HEK293 (cell line): ENCODE measurements at regions not wholly inside any gene's neighbourhood (a gene's known extent, or its start where the extent isn't known, plus 50 kb on each side); places are given as distances from the start of the nearest gene placed in this dataset.
A peak's percentile ranks its signal among the peaks of the same experiment; 100 is the strongest.

ENCODE experiments used
- CTCF ChIA-PET: fragments of 350-600 bp; formaldehyde crosslinking; extraction: SDS; loops from one replicate; lab custom pipeline; 2021; ENCODE audit warnings: antibody characterized with exemption; lab: Yijun Ruan, JAX
- POLR2A ChIA-PET: fragments of 300-600 bp; formaldehyde crosslinking; extraction: SDS; loops from one replicate; lab custom pipeline; 2020; ENCODE audit warnings: antibody characterized with exemption, inconsistent platforms; lab: Yijun Ruan, JAX
- H3K27ac ChIP-seq: fragments of 200-500 bp; sonication (Bioruptor generic); 2 replicates; pipeline ENCODE4 v1.5.1; 2014; ENCODE audit warnings: low read depth, low read length, control low read depth, inconsistent platforms; ENCODE audit errors: extremely low read depth
- H3K36me3 ChIP-seq, 2 experiments: fragments of 200-500 bp in 1 of 2; sonication (Bioruptor generic) in 1 of 2; 1 replicate in 1 of 2; 2 replicates in 1 of 2; pipeline ENCODE4 v1.5.1; 2014 to 2017; ENCODE audit warnings: inconsistent platforms in 2 of 2, low read length in 2 of 2; ENCODE audit not compliant: control insufficient read depth in 2 of 2, insufficient read depth in 1 of 2
- H3K4me1 ChIP-seq: fragments of 200-500 bp; sonication (Bioruptor generic); 2 replicates; pipeline ENCODE4 v1.5.1; 2014; ENCODE audit warnings: mild to moderate bottlenecking, low read length, inconsistent platforms; ENCODE audit not compliant: control insufficient read depth, insufficient read depth
- H3K4me3 ChIP-seq: 2 replicates; pipeline ENCODE4 v1.5.1; 2011; ENCODE audit warnings: low read depth, mild to moderate bottlenecking, control low read depth, low read length, moderate library complexity
- H3K9me3 ChIP-seq: fragments of 200-500 bp; sonication (Bioruptor generic); 2 replicates; pipeline ENCODE4 v1.5.1; 2014; ENCODE audit warnings: low read depth, low read length, inconsistent platforms; ENCODE audit not compliant: control insufficient read depth, insufficient read depth
- BCL11A ChIP-seq: fragments of 450-650 bp; formaldehyde crosslinking; IDR thresholded peaks from 2 replicates; pipeline ENCODE4 v1.5.1; 2016; ENCODE audit warnings: low read depth, missing biosample characterization, missing genetic modification characterization
- GLIS1 ChIP-seq: fragments of 450-650 bp; formaldehyde crosslinking; IDR thresholded peaks from 2 replicates; pipeline ENCODE4 v1.5.1; 2016; ENCODE audit warnings: missing biosample characterization, missing genetic modification characterization
- KLF7 ChIP-seq: fragments of 450-650 bp; formaldehyde crosslinking; IDR thresholded peaks from 2 replicates; pipeline ENCODE4 v1.5.1; 2016; ENCODE audit warnings: missing biosample characterization, missing genetic modification characterization, borderline replicate concordance
- KLF9 ChIP-seq: fragments of 450-650 bp; formaldehyde crosslinking; IDR thresholded peaks from 2 replicates; pipeline ENCODE4 v1.5.1; 2016; ENCODE audit warnings: missing biosample characterization, missing genetic modification characterization, low read depth
- PRDM6 ChIP-seq: fragments of 450-650 bp; formaldehyde crosslinking; IDR thresholded peaks from 2 replicates; pipeline ENCODE4 v1.5.1; 2017; ENCODE audit warnings: missing biosample characterization, missing genetic modification characterization
- WT1 ChIP-seq: fragments of 450-650 bp; formaldehyde crosslinking; IDR thresholded peaks from 2 replicates; pipeline ENCODE4 v1.5.1; 2016; ENCODE audit warnings: missing biosample characterization, missing genetic modification characterization
- YY1 ChIP-seq: fragments of 450-650 bp; formaldehyde crosslinking; IDR thresholded peaks from 2 replicates; pipeline ENCODE4 v1.5.1; 2018; ENCODE audit warnings: missing biosample characterization, missing genetic modification characterization
- ZIC2 ChIP-seq: fragments of 450-650 bp; formaldehyde crosslinking; IDR thresholded peaks from 2 replicates; pipeline ENCODE4 v1.5.1; 2016; ENCODE audit warnings: missing biosample characterization, missing genetic modification characterization
- ZNF10 ChIP-seq: fragments of 450-650 bp; formaldehyde crosslinking; IDR thresholded peaks from 2 replicates; pipeline ENCODE4 v1.5.1; 2017; ENCODE audit warnings: missing biosample characterization, missing genetic modification characterization
- ZNF114 ChIP-seq: fragments of 450-650 bp; formaldehyde crosslinking; IDR thresholded peaks from 2 replicates; pipeline ENCODE4 v1.5.0; 2017; ENCODE audit warnings: missing biosample characterization, missing genetic modification characterization
- ZNF121 ChIP-seq: fragments of 450-650 bp; formaldehyde crosslinking; IDR thresholded peaks from 2 replicates; pipeline ENCODE4 v1.5.1; 2016; ENCODE audit warnings: missing biosample characterization, missing genetic modification characterization
- ZNF138 ChIP-seq: fragments of 450-650 bp; formaldehyde crosslinking; IDR thresholded peaks from 2 replicates; pipeline ENCODE4 v1.5.1; 2016; ENCODE audit warnings: missing biosample characterization, missing genetic modification characterization, borderline replicate concordance
- ZNF140 ChIP-seq: fragments of 450-650 bp; formaldehyde crosslinking; IDR thresholded peaks from 2 replicates; pipeline ENCODE4 v1.5.1; 2016; ENCODE audit warnings: missing biosample characterization, missing genetic modification characterization
- ZNF2 ChIP-seq: fragments of 450-650 bp; formaldehyde crosslinking; IDR thresholded peaks from 2 replicates; pipeline ENCODE4 v1.5.1; 2016; ENCODE audit warnings: missing biosample characterization, missing genetic modification characterization
- ZNF214 ChIP-seq: fragments of 450-650 bp; formaldehyde crosslinking; IDR thresholded peaks from 2 replicates; pipeline ENCODE4 v1.5.1; 2017; ENCODE audit warnings: missing biosample characterization, mild to moderate bottlenecking, missing genetic modification characterization, borderline replicate concordance
- ZNF24 ChIP-seq: fragments of 450-650 bp; formaldehyde crosslinking; IDR thresholded peaks from 2 replicates; pipeline ENCODE4 v1.5.1; 2016; ENCODE audit warnings: missing biosample characterization, missing genetic modification characterization
- ZNF274 ChIP-seq, 2 experiments: fragments of 200-500 bp in 1 of 2; fragments of 450-650 bp in 1 of 2; sonication (Bioruptor generic) in 1 of 2; formaldehyde crosslinking in 1 of 2; IDR thresholded peaks; 2 replicates each; pipeline versions ENCODE4 v1.5.1 to v1.6.1; 2014 to 2016; ENCODE audit warnings: borderline replicate concordance in 1 of 2, inconsistent platforms in 1 of 2, low read length in 1 of 2, missing biosample characterization in 1 of 2, missing genetic modification characterization in 1 of 2
- ZNF292 ChIP-seq: fragments of 450-650 bp; formaldehyde crosslinking; IDR thresholded peaks from 2 replicates; pipeline ENCODE4 v1.5.1; 2016; ENCODE audit warnings: low read depth, missing biosample characterization, missing genetic modification characterization, borderline replicate concordance
- ZNF366 ChIP-seq: fragments of 450-650 bp; formaldehyde crosslinking; conservative IDR thresholded peaks from 2 replicates; pipeline ENCODE4 v1.5.1; 2016; ENCODE audit warnings: missing biosample characterization, missing genetic modification characterization
- ZNF404 ChIP-seq: fragments of 450-650 bp; formaldehyde crosslinking; IDR thresholded peaks from 2 replicates; pipeline ENCODE4 v1.5.1; 2017; ENCODE audit warnings: missing biosample characterization, missing genetic modification characterization
- ZNF48 ChIP-seq: fragments of 450-650 bp; formaldehyde crosslinking; IDR thresholded peaks from 2 replicates; pipeline ENCODE4 v1.5.1; 2016; ENCODE audit warnings: missing biosample characterization, missing genetic modification characterization
- ZNF514 ChIP-seq: fragments of 450-650 bp; formaldehyde crosslinking; IDR thresholded peaks from 2 replicates; pipeline ENCODE4 v1.5.1; 2016; ENCODE audit warnings: missing biosample characterization, missing genetic modification characterization
- ZNF558 ChIP-seq: fragments of 450-650 bp; formaldehyde crosslinking; IDR thresholded peaks from 2 replicates; pipeline ENCODE4 v1.5.1; 2016; ENCODE audit warnings: missing biosample characterization, missing genetic modification characterization
- ZNF580 ChIP-seq: fragments of 450-650 bp; formaldehyde crosslinking; IDR thresholded peaks from 2 replicates; pipeline ENCODE4 v1.5.1; 2016; ENCODE audit warnings: missing biosample characterization, missing genetic modification characterization
- ZNF596 ChIP-seq: fragments of 450-650 bp; IDR thresholded peaks from 2 replicates; pipeline ENCODE4 v1.5.0; 2018; ENCODE audit warnings: missing biosample characterization, mild to moderate bottlenecking, missing genetic modification characterization, moderate library complexity
- ZNF629 ChIP-seq: fragments of 450-650 bp; formaldehyde crosslinking; IDR thresholded peaks from 2 replicates; pipeline ENCODE4 v1.5.1; 2017; ENCODE audit warnings: missing biosample characterization, missing genetic modification characterization
- ZNF707 ChIP-seq: fragments of 450-650 bp; formaldehyde crosslinking; IDR thresholded peaks from 2 replicates; pipeline ENCODE4 v1.5.1; 2016; ENCODE audit warnings: missing biosample characterization, missing genetic modification characterization
- ZSCAN30 ChIP-seq: fragments of 450-650 bp; IDR thresholded peaks from 2 replicates; pipeline ENCODE4 v1.5.1; 2018; ENCODE audit warnings: missing biosample characterization, mild to moderate bottlenecking, missing genetic modification characterization, moderate library complexity
- ZXDB ChIP-seq: fragments of 450-650 bp; formaldehyde crosslinking; IDR thresholded peaks from 2 replicates; pipeline ENCODE4 v1.5.1; 2016; ENCODE audit warnings: missing biosample characterization, missing genetic modification characterization
- TF ChIP-seq, protein P1 (sequence below): fragments of 450-650 bp; formaldehyde crosslinking; IDR thresholded peaks from 2 replicates; pipeline ENCODE4 v1.5.1; 2016; ENCODE audit warnings: missing biosample characterization, missing genetic modification characterization
- TF ChIP-seq, protein P2 (sequence below): fragments of 450-650 bp; formaldehyde crosslinking; IDR thresholded peaks from 2 replicates; pipeline ENCODE4 v1.5.1; 2017; ENCODE audit warnings: missing biosample characterization, missing genetic modification characterization

DNA sequence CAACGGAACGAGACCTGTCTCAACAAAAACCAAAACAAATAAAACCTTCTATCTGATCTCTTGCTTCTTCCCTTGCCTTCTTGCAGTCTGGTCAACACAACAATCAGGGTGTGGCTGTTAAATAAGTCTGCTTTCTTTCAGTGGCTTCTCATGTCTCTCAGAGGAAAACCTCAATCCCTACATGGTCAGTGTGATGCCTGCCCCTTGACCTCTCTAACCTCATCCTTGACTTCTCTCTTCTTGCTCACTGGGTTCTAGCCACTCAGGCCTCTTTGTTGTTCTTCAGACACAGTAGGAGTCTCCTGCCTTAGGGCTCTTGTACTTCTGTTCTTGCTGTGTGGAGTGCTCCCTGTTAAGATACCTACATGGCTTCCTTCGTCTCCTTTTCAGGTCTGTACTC is 220.4 kb downstream of the SDHAF3 start:
- no peak overlapping the region for H3K27ac ChIP-seq
- CTCF ChIA-PET: no interaction called here
- peaks cover 10% of the 10 kb centered on the region; the same call in 1 of the 2 replicates for H3K4me1 ChIP-seq
- H3K9me3 ChIP-seq: no peaks in the 10 kb centered on the region
- no peak for TF ChIP-seq ZNF48
- 0 out of 2 replicates have a peak, but pooled peaks have one; percentile 8 for TF ChIP-seq ZIC2 (tag by site-specific recombination)
- POLR2A ChIA-PET: no interaction called here
- no peak overlapping the region for H3K4me3 ChIP-seq
- no peaks in the 10 kb centered on the region for H3K36me3 ChIP-seq

- Histone ChIP-seq H3K4me3 (no peak overlapping the region), H3K27ac (no peak overlapping the region), H3K36me3 (no peaks in the 10 kb centered on the region), H3K9me3 (no peaks in the 10 kb centered on the region), H3K4me1 (peaks cover 10% of the 10 kb centered on the region; the same call in 1 of the 2 replicates)
- POLR2A ChIA-PET: no interaction called here
- CTCF ChIA-PET: interaction anchor here (0.6 kb wide), 1 partner anchor 163 kb away, joined by 3 read pairs; no protein-coding TSS in a partner anchor
- TF ChIP-seq WT1 (tag by site-specific recombination): no peak
- no peak for TF ChIP-seq ZNF140 (tag by site-specific recombination)
- no peak for TF ChIP-seq ZNF558 (tag by site-specific recombination)
- TF ChIP-seq ZNF114 (tag by site-specific recombination): no peak
- no peak for TF ChIP-seq KLF7
- TF ChIP-seq ZNF2 (tag by site-specific recombination): no peak
- no peak for TF ChIP-seq ZNF138 (tag by site-specific recombination)
- 0 out of 2 replicates have a peak, but pooled peaks have one; percentile 23 for TF ChIP-seq GLIS1 (tag by site-specific recombination)
- peak; percentile 74 for TF ChIP-seq PRDM6
- peak; percentile 70 for TF ChIP-seq ZNF629 (tag by site-specific recombination)
- peak; percentile 62 for TF ChIP-seq ZXDB (tag by site-specific recombination)
- no peak for TF ChIP-seq ZNF580 (tag by site-specific recombination)
- TF ChIP-seq ZNF274 (IDR thresholded peaks at IDR 0.05; ENCODE audit: low read length): no peak
- TF ChIP-seq ZNF274 (tag by site-specific recombination; IDR thresholded peaks at IDR 0.05; ENCODE audit: borderline replicate concordance): no peak
- no peak for TF ChIP-seq YY1
- TF ChIP-seq ZNF121 (tag by site-specific recombination): no peak
- no peak for TF ChIP-seq ZNF707 (tag by site-specific recombination)
- TF ChIP-seq, protein P1, sequence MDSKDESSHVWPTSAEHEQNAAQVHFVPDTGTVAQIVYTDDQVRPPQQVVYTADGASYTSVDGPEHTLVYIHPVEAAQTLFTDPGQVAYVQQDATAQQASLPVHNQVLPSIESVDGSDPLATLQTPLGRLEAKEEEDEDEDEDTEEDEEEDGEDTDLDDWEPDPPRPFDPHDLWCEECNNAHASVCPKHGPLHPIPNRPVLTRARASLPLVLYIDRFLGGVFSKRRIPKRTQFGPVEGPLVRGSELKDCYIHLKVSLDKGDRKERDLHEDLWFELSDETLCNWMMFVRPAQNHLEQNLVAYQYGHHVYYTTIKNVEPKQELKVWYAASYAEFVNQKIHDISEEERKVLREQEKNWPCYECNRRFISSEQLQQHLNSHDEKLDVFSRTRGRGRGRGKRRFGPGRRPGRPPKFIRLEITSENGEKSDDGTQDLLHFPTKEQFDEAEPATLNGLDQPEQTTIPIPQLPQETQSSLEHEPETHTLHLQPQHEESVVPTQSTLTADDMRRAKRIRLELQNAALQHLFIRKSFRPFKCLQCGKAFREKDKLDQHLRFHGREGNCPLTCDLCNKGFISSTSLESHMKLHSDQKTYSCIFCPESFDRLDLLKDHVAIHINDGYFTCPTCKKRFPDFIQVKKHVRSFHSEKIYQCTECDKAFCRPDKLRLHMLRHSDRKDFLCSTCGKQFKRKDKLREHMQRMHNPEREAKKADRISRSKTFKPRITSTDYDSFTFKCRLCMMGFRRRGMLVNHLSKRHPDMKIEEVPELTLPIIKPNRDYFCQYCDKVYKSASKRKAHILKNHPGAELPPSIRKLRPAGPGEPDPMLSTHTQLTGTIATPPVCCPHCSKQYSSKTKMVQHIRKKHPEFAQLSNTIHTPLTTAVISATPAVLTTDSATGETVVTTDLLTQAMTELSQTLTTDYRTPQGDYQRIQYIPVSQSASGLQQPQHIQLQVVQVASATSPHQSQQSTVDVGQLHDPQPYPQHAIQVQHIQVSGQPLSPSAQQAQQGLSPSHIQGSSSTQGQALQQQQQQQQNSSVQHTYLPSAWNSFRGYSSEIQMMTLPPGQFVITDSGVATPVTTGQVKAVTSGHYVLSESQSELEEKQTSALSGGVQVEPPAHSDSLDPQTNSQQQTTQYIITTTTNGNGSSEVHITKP: no peak
- TF ChIP-seq ZNF514 (tag by site-specific recombination): no peak
- no peak for TF ChIP-seq BCL11A
- TF ChIP-seq ZNF596: no peak
- no peak for TF ChIP-seq ZNF214 (tag by site-specific recombination)
- TF ChIP-seq ZNF10: no peak
- TF ChIP-seq ZNF24 (tag by site-specific recombination): no peak
- TF ChIP-seq ZNF404: no peak
- no peak for TF ChIP-seq ZNF292 (tag by site-specific recombination)
- no peak for TF ChIP-seq KLF9 (tag by site-specific recombination)
- TF ChIP-seq, protein P2, sequence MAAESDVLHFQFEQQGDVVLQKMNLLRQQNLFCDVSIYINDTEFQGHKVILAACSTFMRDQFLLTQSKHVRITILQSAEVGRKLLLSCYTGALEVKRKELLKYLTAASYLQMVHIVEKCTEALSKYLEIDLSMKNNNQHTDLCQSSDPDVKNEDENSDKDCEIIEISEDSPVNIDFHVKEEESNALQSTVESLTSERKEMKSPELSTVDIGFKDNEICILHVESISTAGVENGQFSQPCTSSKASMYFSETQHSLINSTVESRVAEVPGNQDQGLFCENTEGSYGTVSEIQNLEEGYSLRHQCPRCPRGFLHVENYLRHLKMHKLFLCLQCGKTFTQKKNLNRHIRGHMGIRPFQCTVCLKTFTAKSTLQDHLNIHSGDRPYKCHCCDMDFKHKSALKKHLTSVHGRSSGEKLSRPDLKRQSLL: no peak
- TF ChIP-seq ZSCAN30 (tag by site-specific recombination): 0 out of 2 replicates have a peak, but pooled peaks have one; percentile 19
- TF ChIP-seq ZNF366 (tag by site-specific recombination): peak; percentile 64
Measured at GRCh38 chr7:97342512-97342911, 225.0 kb downstream of the SDHAF3 start.
